HG03045 (cell line): ENCODE measurements at regions not wholly inside any gene's neighbourhood (a gene's known extent, or its start where the extent isn't known, plus 50 kb on each side); places are given as distances from the start of the nearest gene placed in this dataset.

Experiments used
- ATAC-seq: cut with Tn5 transposase; IDR thresholded peaks from one replicate; pipeline ENCODE4 v1.9.1; 2021; ENCODE audit warnings: mild to moderate bottlenecking, moderate library complexity; ENCODE audit not compliant: unreplicated experiment

DNA sequence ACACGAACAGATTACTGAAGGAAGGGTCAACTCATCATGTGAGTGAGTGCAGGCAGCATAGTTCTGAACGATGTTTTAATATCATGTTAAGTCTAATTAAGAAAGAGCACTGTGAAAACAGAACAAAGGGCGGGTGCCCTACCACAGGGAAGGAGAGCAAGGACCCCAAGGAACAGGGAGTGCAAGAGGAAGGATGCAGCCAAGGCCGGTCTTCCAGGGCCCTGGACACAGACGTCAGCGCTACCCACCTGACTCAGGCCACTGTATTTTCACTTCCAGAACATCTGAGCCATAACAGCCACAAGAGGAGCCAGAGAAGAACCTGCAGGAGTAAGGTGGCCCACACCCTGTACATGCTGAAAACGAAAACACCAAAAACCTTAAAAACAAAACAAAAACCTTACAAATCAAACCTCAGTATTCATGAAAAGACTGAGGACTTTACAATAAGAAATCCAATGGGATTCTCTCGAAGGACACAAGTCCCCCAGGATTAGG, 506.1 kb upstream of the AKR1E2 start:
- no peak for ATAC-seq

DNA sequence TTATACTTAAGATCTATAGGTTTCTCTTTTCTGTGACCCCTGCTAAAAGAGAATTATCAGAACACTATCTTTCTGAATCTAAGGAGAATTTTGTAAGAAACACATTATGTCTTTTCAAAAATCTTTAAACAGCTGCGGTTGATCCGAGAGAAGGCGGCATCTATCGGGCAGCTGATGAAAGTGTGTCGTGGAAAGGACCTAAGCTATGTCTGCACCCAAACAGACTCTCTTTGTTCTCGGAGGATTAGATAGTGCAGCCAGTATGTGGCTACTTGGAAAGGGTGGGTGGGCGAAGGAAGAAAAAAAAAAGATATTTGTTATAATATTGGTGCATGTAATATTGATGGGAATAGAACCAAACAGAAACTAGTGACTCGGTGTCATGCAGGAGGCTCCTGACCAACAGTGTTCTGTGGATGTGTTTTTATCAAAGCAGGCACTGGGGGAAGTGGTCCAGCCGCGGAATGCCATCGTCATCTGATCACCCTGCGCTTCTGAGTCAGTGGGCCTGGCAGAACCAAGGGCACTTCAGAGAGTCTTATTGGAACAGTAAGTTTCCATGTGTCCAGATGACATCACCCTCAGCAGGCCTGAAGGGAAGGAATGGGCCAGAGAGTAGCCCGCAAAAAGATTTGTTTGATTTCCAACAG, 509.7 kb upstream of the AKR1E2 start:
- ATAC-seq = no peak

DNA sequence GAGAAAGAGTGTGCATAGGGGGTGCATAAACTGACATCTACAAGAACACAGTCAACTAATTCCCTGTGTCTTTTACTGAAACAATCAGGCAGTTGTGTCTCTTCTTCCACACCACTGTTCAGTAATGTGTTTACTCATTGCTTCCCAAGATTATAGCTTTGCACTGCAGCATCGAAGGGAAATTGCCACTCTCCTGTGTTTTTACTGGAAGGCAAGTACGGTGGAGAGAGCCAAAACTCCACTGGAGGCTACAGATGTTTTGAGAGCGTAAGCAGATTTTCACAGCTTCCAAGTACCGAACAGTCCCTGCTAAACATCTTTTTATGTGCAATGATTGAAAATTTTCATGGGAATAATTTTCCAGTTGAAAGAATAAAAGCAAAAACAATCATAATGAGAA, 510.5 kb upstream of the AKR1E2 start:
- ATAC-seq = no peak

DNA sequence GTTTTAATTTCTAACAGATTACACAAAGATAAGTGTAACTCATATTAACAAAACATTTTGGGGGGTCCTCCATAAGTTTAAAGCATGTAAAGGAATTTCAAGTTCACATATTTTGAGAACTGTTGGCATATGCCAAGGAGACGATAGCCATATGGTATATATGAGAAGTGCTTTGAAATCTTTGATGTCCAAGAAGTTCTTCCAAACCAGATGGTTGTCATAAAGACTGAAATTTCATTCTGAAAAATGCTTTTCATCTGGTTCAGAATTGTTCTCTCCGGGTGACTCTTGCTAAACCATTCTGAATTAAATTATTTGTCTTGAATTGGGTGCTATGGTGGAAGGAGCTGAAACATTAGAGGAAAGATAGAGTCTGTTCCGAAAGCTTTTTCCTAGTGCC, 513.0 kb upstream of the AKR1E2 start:
- ATAC-seq = no peak

DNA sequence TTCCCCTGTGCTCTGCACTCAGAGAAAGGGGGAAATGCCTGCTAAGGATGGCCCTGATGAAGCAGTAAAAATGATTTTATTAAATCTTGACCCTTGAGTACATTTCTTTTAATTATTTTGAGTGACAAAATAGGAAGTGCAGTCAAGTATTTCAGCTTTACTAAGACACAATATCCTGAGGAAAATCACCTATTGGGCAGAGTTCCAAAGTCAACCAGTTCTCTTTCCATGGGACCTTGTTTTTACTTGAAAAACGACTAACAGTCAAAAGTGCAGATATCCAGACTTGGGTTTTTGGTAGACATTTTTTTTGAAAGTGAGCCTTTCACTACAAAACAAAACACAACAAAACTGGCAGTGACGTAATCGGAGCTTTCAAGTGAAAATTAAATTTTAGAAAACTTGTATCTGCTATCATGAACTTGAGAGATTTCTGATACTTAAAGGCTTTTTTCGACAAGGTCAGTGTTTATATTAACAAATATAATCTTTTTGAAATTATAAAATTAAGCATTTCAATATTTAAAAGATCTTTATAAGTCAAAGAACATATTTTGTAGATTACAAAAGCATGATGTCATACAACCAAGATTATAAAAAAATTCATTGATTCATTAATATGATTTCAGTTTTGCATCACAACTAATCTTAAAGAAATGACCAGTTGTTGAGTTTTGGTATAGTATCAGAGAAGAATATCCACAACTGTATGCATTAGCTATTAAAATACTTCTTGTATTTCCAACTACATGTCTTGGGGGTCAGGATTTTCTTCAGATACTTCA, 513.8 kb upstream of the AKR1E2 start:
- ATAC-seq = no peak

DNA sequence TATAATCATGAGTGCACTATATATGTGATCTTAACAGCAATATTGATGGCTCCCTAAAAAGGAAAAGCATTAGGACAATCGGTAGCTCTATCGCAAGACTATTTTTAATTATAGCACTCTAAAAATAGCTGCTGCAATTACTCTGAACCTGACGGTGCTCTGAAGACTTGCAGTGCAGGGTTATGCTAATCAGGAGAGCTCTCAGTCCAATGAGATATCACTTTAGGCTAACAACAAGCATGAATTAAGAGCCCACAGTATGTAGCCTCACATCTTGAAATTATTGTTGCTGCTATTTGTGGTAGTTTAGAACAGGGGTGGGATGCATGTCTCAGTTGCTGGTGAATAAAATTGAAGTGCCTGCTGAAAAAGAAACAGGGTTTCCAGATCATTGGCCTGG, 515.8 kb upstream of the AKR1E2 start:
- ATAC-seq = no peak

DNA sequence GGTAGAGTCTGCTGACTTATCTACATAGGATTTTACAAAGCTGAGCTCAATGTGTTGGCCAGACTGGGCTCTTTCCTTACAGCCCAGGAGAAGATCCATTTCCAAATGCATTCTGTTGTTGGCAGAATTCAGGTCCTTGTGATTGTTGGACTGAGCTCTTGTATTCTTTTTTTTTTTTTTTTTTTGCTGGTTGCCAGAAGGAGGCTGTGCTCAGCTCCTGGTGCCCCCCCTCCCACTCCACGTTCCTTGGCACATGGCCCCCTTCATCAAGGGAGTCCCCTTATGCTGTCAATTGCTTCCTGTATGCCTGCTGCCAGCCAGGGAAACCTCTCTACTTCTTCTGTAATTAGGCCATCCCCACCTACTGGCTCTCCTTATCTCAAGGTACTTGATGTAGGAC, 518.1 kb upstream of the AKR1E2 start:
- ATAC-seq = no peak

DNA sequence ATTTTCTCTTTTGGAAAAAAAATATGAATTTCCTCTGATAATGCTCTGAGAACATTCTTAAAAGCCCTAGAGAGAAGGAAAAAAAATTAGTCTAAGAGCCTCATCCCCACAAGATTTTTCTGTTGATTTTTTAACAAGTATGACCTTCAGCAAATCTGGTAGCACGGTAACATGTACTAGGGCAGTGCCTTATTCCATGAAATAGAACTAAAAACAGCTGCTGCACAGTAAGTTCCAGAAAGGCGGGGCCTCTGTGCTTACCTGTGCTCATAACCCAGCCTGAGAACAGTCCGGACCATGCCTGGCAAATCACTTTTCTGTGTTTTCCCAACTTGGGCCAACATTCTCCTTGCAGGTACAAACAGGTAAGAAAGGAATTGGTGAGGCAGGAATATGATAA, 519.1 kb upstream of the AKR1E2 start:
- no peak for ATAC-seq

DNA sequence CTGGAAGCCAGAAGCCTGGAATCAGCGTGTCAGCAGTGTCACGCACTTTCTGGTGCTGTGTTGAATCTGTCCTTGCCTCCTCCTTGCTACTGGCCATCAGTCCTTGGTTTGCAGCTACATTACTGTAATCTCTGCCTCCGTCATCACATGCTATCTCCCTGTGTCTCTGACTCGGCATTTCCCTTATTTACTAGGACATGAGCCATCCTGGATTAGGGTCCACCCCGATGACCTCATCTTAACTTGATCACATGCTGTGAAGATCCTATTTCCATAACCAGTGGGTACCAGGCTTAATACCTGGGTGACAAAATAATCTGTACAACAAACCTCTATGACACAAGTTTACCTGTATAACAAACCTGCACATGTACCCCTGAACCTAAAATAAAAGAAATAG, 518.0 kb upstream of the KLF6 start:
- ATAC-seq = no peak

DNA sequence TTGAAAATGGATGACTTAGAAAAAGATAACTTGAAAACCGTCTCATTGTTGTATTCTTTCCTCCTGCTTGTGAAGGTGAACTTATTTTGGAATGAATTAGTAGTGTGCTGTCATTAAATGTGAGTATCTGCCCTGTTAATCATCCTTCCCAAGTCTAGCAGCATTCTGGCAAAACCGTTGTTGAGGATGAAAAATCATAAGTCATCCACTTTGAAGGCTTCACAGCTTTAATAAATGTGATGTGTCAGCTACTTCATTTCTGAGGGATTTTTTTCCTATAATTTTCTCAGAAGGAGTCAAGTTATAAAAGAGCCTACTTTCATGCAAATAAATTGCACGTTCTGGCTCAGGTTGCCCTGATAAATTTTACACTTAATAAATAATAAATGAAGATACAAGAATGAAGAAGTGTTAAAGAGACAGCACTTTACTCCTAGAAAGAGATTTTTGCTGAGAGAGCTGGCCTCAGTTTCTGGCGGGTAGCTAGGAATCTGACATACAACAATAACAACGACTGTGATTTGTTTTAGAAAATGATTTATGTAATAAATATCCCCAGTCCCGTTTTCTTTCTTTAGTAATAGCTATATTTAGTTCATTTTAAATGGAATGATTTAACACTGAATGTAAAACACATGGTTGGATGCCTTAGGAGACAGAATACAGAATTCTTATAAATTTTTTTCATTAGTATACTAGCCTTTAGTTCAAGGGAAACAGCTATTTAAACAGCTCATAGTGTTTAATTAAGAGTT, 516.5 kb upstream of the KLF6 start:
- ATAC-seq = no peak

DNA sequence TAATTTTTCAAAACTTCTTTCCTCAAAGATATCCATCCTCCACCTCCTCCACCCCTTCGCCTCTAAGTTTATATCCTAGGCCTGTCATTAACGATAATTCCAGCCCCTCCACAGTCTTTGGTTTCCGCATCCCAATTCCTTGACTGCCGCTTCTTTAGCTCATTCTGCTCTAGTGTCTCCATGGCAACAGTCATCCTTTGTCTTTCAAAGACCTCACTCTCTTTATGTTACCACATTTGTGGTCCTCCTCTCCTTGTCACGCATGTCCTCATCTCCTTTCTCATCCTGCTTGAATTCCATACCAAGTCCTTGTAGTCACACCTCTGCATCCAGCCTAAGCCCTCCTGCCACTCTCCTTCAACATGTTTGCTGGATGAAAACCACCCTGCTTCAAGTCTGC, 511.2 kb upstream of the KLF6 start:
- no peak for ATAC-seq

DNA sequence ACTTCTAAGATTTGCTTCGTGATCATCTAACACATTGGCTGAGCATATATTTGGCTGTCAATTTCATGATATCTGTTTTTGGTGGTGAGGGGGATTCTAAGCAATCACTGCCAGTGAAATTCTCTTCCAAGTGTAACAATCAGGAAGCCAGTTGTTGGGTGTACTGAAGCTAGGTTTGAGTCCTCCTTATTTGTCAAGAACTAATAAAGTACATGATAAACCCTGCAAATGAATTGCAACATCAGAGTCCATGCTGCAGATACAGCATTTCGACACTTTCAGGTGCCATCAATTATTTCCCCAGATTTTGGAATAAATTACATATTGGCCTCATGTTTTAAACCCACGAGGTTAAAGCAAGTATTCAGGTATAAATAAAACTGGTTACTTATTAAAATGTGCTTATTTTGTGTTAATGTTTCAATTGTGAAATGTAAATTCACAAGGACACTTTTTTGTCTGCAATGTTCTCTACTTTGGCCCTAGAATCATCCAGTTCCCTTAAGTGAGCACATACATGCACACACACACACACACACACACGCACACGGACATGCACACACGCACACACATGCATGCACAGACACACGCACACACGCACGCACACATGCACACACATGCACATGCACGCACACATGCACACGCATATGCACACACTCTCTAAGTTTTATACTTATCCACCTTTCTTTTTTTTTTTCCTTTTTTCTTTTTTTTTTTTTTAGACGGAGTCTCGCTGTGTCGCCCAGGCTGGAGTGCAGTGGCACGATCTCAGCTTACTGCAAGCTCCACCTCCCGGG, 510.2 kb upstream of the KLF6 start:
- no peak for ATAC-seq

DNA sequence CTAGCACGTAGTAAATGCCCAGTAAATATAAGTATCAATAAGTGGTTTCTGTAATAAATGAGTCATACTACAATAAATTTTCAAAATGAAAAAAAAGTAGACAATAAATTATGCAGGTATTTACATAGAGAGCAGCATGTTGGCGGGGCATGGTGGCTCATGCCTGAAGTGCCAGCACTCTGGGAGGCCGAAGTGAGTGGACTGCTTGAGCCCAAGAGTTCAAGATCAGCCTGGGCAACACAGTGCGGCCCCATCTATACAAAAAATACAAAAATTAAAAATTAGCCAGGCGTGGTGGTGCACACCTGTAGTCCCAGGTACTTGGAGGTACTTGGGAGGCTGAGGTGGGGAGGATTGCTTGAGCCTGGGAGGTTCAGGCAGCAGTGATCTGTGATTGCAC, 509.3 kb upstream of the KLF6 start:
- no peak for ATAC-seq

DNA sequence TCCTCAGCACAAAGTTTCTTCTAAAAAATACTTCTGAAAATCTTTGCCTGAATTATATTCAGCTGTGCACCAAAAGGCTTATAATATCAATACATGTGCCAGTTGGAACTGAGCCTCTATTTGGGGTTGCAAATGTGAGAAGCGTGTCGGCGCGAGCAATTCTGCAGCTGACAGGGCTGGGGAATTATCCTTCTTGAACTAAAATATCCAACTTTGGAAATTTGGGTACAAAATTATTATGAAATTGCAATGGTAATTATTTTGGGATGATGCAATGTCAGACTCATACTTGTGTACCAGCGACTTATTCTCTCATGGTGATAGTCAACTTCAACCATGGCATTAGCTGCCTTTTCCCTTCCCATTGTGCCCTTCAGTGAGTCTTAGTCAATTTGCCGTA, 507.0 kb upstream of the KLF6 start:
- no peak for ATAC-seq

DNA sequence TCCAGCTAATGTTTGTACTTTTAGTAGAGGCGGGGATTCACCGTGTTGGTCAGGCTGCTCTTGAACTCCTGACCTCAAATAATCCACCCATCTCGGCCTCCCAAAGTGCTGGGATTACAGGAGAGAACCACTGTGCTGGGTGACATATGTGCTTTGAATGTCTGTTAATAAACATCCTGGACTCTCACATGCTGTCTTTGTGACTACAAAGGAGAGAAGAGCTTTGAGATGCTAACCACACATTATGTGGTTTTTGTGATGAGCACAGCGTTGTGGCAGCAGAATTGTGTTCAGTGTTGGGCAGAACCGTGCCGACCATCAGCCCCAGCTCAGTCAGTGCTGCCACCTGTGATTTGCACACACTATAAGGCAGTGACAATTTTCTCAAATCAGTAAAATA, 500.1 kb upstream of the KLF6 start:
- ATAC-seq = no peak

DNA sequence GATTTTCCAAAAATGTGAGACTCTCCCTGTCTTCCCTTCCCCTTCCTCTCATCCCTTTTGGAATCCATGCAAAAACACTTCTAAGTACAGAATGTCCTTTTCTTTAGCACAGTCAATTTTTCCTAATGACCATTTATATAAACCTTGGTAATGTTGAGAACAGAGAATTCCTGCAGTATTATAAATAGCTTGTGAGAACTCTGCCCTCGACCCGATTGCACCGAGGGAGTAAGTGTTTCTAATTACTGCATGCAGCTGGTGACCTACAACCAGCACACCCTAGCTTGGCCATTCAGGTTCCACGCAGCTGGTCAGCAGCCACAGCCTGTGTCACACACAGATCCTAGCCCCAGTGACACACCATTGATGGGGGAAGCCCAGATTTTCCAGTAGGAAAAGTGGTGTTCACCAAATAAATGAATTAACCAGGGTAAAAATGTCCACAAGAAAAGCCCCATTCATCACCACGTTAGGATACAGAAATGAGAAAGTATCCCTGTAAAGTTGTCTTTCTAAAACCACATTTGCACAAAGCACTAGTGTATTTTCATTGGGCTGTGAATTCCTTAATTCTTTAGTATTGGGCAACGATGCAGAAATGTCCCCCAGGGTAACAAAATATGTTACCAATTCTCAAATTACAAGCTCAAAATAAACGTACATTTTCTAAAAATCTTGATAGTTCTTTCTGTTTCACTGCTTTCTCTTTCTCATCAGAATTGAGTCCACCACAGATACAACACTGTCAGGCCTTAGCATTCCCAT, 499.0 kb upstream of the KLF6 start:
- no peak for ATAC-seq

DNA sequence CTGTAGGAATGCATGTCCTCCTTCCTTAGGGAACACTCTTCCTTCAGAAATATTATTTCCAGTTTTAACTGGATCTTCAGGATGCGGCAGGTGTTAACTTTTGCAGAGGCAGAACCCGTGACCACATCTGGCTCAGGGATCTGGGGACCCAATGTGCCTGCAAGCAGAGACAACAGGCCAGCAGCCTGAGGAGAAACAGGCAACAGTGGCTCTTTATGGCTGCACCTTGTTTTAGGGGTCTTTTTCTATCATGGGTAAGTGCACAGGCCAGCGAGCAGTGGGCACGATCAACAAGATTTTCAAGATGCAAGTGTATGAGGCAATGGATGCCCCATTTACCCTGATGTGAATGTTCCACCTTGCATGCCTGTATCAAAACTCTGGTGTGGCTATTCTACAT, 497.5 kb upstream of the KLF6 start:
- ATAC-seq = no peak

DNA sequence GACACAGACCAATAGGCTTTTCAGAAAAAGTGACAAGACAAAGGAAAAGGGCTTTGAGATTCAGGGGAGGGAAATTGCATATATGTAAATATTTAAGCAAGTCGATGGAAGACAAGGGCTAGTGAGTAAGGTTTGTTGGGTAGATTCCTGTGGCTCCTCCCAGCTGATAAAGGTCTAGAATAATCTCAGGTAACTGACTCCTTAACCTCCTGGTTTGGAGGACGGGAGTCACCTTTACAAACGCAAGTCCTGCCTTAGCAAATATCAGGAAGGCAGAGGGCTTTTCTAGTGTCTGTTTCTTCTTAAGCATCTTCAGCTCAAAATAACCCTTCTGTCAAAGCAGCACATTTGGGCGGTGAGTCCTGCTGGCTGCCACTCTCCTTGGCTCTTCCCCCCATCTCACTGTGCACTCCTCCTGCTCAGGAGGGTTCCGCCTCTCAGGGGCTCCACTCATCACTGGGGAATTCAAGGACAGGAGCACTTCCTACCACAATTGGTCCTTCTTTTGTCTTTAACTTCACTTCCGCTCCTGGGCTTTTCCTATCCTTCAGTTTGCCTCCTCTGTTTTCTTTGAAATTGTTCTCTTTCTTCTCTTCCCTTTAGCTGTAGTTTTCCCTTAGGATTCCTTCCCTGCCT, 496.3 kb upstream of the KLF6 start:
- no peak for ATAC-seq

DNA sequence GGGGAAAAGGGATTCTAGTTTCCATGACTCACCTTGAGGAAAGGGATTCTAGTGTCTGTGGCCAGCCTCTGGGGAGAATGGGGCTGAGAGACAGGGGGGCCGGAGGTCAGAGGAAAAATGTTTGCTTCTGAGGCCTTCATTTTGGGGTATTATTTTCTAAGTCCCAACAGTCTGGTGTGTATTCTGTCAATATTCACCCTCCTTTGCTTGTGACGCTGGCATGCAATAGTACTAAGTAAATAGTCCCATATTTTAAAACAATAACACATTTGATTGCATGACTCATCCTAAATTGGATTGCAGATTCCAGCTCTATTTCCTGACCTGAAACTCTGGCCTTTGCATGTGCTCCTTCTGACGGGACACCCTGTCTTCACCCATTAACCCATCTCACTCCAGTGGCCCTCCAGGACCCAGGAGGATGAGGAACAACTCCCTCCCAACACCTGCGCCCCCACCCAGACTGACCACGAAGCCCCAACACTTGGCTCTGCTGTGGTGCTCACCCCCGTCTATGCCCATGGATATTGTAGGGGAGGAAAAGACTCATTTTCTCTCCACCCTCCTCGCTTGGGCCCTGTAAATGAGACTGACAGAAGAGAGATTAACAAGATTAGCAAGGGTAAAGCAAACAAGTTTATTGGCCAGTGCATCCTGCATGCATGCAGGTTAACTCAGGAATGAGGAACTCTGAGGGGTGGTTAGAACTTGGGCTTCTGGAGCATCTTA, 495.6 kb upstream of the KLF6 start:
- no peak for ATAC-seq
